Retina (tissue), 1 donor: ENCODE measurements at regions not wholly inside any gene's neighbourhood (a gene's known extent, or its start where the extent isn't known, plus 50 kb on each side); places are given as distances from the start of the nearest gene placed in this dataset.

ENCODE experiments used
- DNase-seq: peaks from one replicate; pipeline ENCODE4 v3.0.0-alpha.2; 2016

GRCh38 chr15:29208836-29209235 lies 60.8 kb downstream of the NSMCE3 start:
- DNase-seq = no peak

GRCh38 chr15:29208352-29208751 lies 61.3 kb downstream of the NSMCE3 start:
- DNase-seq = no peak

GRCh38 chr15:29207758-29208108 lies 61.9 kb downstream of the NSMCE3 start:
- no peak for DNase-seq

GRCh38 chr15:29207027-29207757 lies 62.4 kb downstream of the NSMCE3 start:
- DNase-seq = no peak

- no peak for DNase-seq
Measured at GRCh38 chr15:29205186-29205585, 64.4 kb downstream of the NSMCE3 start.

GRCh38 chr15:29204369-29204755 lies 65.3 kb downstream of the NSMCE3 start:
- no peak for DNase-seq

- DNase-seq = no peak
Measured at GRCh38 chr15:29203718-29204368, 65.8 kb downstream of the NSMCE3 start.

- DNase-seq = no peak
Measured at GRCh38 chr15:29196722-29197121, 72.9 kb downstream of the NSMCE3 start.

GRCh38 chr15:29196290-29196689 lies 73.3 kb downstream of the NSMCE3 start:
- peak; percentile 57 for DNase-seq

GRCh38 chr15:29194866-29195265 lies 74.8 kb downstream of the NSMCE3 start:
- DNase-seq = no peak

GRCh38 chr15:29183071-29183831 lies 86.4 kb downstream of the NSMCE3 start:
- DNase-seq = no peak

GRCh38 chr15:29182590-29182989 lies 87.0 kb downstream of the NSMCE3 start:
- DNase-seq = no peak

- no peak for DNase-seq
Measured at GRCh38 chr15:29172742-29173725, 96.6 kb downstream of the NSMCE3 start.

- DNase-seq = no peak
Measured at GRCh38 chr15:29170521-29170920, 99.1 kb downstream of the NSMCE3 start.
